GM19468 (cell line): ENCODE measurements at regions not wholly inside any gene's neighbourhood (a gene's known extent, or its start where the extent isn't known, plus 50 kb on each side); places are given as distances from the start of the nearest gene placed in this dataset.

Experiments used
- ATAC-seq: cut with Tn5 transposase; IDR thresholded peaks from one replicate; pipeline ENCODE4 v1.9.1; 2021; ENCODE audit warnings: mild to moderate bottlenecking, moderate library complexity, moderate number of reproducible peaks; ENCODE audit not compliant: unreplicated experiment; ENCODE audit errors: extremely low read depth

DNA sequence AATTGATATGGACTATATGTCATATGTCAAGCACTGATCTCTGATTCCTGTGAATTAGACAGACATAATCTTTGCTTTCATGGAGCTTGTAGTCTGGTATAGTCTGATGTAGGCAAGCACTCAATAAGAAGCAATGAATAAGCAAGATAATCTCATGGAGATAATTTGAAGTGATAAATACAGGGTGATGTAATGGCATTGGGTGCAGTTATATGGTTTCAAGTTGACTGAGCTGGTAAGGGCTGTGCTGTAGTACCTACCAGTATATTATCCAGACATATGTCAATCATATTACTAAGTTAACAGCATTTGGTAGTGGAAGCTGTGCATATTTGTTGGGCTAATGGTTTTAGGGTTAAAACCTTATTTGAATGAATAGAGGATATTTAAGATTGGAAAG, 117.5 kb upstream of the PRPS1L1 start:
- ATAC-seq, result no peak

- ATAC-seq, result no peak
Observed at GRCh38 chr7:18151422-18151821, 123.8 kb upstream of the PRPS1L1 start.

GRCh38 chr7:18153183-18153748, 125.6 kb upstream of the PRPS1L1 start:
- no peak for ATAC-seq

GRCh38 chr7:18154726-18155125, 127.1 kb upstream of the PRPS1L1 start:
- no peak for ATAC-seq

- ATAC-seq, result no peak
Observed at GRCh38 chr7:18157233-18157632, 129.6 kb upstream of the PRPS1L1 start.

GRCh38 chr7:18162657-18163056, 135.0 kb upstream of the PRPS1L1 start:
- ATAC-seq, result no peak

DNA sequence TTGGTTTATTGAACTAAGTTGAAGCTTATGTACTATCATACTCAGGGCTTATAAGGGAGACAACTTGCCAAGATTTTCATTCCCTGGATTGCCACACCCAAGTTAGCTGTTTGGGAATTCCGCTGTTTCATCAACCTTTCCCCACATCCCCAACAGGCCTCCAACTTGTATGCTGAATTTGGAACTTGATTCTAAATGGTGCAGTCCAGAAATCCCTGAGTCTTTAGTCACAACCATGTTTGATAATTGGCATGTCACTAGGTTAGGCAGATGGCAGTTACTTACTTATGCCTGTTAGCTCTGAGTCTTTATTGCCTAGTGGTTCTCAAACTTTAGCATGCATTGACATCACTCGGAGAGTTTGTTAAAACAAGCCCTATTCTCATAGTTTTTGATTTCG, 135.4 kb upstream of the PRPS1L1 start:
- no peak for ATAC-seq

DNA sequence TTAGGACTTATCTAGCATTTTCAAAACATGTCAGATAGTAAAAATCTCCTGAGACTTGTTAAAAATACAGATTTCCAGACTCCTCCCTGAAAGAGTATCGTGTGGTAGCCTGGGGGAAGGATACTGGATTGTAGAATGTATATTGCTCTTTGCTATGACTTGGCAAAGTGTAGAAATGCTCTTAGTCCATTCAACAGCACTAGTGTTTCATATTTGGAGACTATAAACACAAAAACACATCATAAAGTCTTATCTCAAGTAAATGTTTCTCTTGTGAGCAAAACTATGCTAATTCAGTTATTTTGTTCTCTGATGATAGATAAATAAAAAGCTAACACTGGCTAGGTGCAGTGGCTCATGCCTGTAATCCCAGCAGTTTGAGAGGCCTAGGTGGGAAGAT, 137.5 kb upstream of the PRPS1L1 start:
- no peak for ATAC-seq

- ATAC-seq, result no peak
Observed at GRCh38 chr7:18166002-18166401, 138.4 kb upstream of the PRPS1L1 start.

GRCh38 chr7:18167815-18168214, 140.2 kb upstream of the PRPS1L1 start:
- no peak for ATAC-seq

DNA sequence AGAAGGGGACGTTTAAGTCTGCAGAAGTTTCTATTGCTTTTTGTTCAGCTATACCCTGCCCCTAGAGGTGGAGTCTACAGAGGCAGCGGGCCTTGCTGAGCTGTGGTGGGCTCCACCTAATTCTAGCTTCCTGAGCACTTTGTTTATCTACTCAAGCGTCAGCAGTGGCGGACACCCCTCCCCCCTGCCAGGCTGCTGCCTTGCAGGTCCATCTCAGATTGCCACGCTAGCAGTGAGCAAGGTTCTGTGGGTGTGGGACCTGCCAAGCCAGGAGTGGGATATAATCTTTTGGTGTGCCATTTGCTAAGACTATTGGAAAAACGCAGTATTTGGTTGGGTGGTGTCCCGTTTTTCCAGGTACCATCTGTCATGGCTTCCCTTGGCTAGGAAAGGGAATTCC, 147.3 kb upstream of the PRPS1L1 start:
- ATAC-seq, result no peak

- ATAC-seq, result no peak
Observed at GRCh38 chr7:18175801-18176450, 148.3 kb upstream of the PRPS1L1 start.

GRCh38 chr7:18177129-18177814, 149.6 kb upstream of the PRPS1L1 start:
- no peak for ATAC-seq

DNA sequence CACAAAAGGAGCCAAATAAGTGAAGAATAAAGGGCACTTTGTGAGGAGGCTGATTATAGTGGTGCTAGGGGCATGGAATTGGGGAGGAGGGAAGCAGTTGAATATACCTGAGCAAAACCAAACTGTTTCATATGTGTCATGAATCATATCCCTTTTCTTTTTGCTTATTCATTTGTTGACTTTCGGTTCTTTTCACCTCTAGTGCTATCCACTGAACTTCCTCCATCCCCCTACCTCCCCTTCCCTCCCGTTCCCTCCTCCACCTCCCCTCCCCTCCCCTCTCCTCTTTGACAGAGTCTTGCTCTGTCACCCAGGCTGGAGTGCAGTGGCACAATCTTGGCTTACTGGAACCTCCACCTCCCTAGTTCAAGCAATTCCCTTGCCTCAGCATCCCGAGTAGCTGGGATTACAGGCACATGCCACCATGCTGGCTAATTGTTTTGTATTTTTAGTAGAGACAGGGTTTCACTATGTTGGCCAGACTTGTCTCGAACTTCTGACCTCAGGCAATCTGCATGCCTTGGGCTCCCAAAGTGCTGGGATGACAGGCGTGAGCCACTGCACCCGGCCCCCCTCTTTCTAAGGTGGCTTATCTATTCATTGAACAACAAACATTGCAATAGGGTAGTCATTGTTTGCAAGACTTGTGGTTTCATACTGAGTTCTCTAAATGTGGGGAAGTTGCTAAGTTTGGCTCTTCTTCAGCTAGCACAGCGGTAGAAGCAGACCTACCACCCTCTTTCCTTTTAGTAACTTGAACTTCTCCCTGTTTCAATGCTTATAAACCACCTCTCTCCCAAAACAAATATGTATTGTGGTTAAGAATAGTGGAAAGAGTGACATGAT, 150.4 kb upstream of the PRPS1L1 start:
- peak; percentile 81 for ATAC-seq

DNA sequence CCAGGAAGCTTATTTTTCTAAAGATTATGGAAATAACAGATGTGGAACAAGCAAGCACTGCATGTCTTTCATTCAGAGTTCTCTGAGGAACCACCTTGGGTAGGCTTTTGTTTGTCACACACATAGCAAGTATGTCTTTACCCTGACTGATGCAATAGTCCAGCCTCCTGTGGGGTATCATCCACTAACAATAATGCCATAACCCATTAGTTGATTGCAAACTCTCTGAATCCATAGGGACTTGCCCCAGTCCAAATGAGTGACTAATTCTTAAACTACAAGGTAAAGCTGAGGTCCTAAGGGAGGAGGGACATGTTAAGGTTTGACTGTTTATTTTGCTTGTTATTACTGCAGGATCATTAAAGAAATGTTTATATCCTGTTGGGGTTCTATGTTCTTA, 151.4 kb upstream of the PRPS1L1 start:
- ATAC-seq, result no peak

- no peak for ATAC-seq
Observed at GRCh38 chr7:18180685-18181084, 153.0 kb upstream of the PRPS1L1 start.

GRCh38 chr7:18189500-18190126, 162.0 kb upstream of the PRPS1L1 start:
- no peak for ATAC-seq

DNA sequence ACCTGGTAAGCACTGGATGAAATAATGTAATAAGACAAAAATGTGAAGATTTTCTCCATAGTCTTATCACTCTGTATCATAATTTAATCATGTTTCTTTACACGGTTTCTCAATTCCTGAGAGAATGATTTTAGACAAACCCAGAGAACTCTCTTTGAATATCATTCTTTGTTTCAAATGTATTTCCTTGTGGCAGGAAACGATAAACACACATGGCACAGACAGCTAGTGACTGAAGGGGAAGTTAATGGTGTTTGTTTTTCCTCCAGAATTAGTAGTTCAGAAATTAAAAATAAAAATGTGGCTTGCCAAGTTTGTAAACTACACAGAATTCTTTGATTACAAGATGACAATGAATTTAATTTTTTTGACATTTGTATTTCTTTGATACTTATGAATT, 163.7 kb upstream of the PRPS1L1 start:
- no peak for ATAC-seq

GRCh38 chr7:18191862-18192625, 164.4 kb upstream of the PRPS1L1 start:
- no peak for ATAC-seq

DNA sequence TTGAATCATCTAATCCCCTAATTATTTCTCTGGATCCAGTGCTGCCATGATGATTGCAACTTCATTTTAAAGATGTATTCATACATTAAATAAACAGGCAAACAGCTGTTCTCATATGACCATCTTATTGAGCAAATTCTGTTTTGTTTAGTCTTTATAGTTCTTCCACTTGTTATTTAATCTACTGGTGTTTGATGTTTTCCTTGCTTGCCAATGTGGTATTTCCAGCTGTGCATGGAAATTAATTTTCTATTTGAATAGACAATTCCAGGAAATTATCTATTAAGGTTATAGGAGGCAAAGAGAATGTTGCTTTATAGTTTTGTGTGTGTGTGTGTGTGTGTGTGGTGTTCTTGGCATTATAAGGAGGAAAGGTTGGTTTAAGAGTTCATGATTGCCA, 167.0 kb upstream of the PRPS1L1 start:
- no peak for ATAC-seq
